ENCODE measurements at regions not wholly inside any gene's neighbourhood (a gene's known extent, or its start where the extent isn't known, plus 50 kb on each side); places are given as distances from the start of the nearest gene placed in this dataset.

GRCh38 chr2:172204762-172205161 lies 102.1 kb upstream of the DLX2 start:
- DNase-seq = no peak

- DNase-seq = no peak
These were observed 102.6 kb upstream of the DLX2 start for GRCh38 chr2:172205292-172205691.

GRCh38 chr2:172207911-172208310 lies 105.2 kb upstream of the DLX2 start:
- DNase-seq = no peak

- DNase-seq = no peak
These were observed 106.2 kb upstream of the DLX2 start for GRCh38 chr2:172208791-172209325.

GRCh38 chr2:172210599-172210998 lies 107.9 kb upstream of the DLX2 start:
- DNase-seq = no peak

- no peak for DNase-seq
These were observed 108.8 kb upstream of the DLX2 start for GRCh38 chr2:172211512-172211911.

- no peak for DNase-seq
These were observed 110.6 kb upstream of the DLX2 start for GRCh38 chr2:172213116-172213860.

GRCh38 chr2:172214252-172214651 lies 111.6 kb upstream of the DLX2 start:
- no peak for DNase-seq

- no peak for DNase-seq
These were observed 112.7 kb upstream of the DLX2 start for GRCh38 chr2:172215172-172215935.

- no peak for DNase-seq
These were observed 113.2 kb upstream of the DLX2 start for GRCh38 chr2:172215936-172216335.

GRCh38 chr2:172216477-172216876 lies 113.8 kb upstream of the DLX2 start:
- no peak for DNase-seq

GRCh38 chr2:172219201-172219600 lies 116.5 kb upstream of the DLX2 start:
- no peak for DNase-seq

GRCh38 chr2:172220121-172220520 lies 117.4 kb upstream of the DLX2 start:
- DNase-seq = no peak

GRCh38 chr2:172223601-172224054 lies 120.9 kb upstream of the DLX2 start:
- DNase-seq = no peak

GRCh38 chr2:172225786-172226185 lies 123.1 kb upstream of the DLX2 start:
- DNase-seq = no peak

- peak; percentile 30 for DNase-seq
These were observed 123.8 kb upstream of the DLX2 start for GRCh38 chr2:172226244-172227061.

GRCh38 chr2:172227719-172228118 lies 125.0 kb upstream of the DLX2 start:
- DNase-seq = no peak

- DNase-seq = no peak
These were observed 125.6 kb upstream of the DLX2 start for GRCh38 chr2:172228177-172228808.

- no peak for DNase-seq
These were observed 126.4 kb upstream of the DLX2 start for GRCh38 chr2:172229125-172229524.

GRCh38 chr2:172230332-172230888 lies 127.7 kb upstream of the DLX2 start:
- DNase-seq = no peak

- no peak for DNase-seq
These were observed 128.2 kb upstream of the DLX2 start for GRCh38 chr2:172230889-172231401.

- DNase-seq = no peak
These were observed 128.8 kb upstream of the DLX2 start for GRCh38 chr2:172231508-172231907.

Data from CD4-positive, alpha-beta T cell treated with Interferon gamma for 1 hour (primary cell).